IMR-90 (cell line): ENCODE measurements at regions not wholly inside any gene's neighbourhood (a gene's known extent, or its start where the extent isn't known, plus 50 kb on each side); places are given as distances from the start of the nearest gene placed in this dataset.

Source experiments
- ATAC-seq: fragments of 200-7000 bp; cut with Tn5 transposase; 2 replicates; pipeline ENCODE4 v1.9.1; 2020; ENCODE audit warnings: low read depth, mild to moderate bottlenecking, moderate library complexity
- BruUV-seq: library from RNA; stranded (reverse); fragments of 400-500 nt; replicated peaks from 2 replicates; lab custom pipeline; 2021; lab: Mats Ljungman, UMichigan
- CTCF ChIA-PET: fragments of 300-600 bp; formaldehyde crosslinking; extraction: SDS; loops from one replicate; lab custom pipeline; 2021; ENCODE audit warnings: antibody characterized with exemption; lab: Yijun Ruan, JAX
- POLR2A ChIA-PET: fragments of 300-600 bp; sonication (Branson Sonifier 250); formaldehyde crosslinking; loops from one replicate; lab custom pipeline; 2022; ENCODE audit warnings: antibody characterized with exemption; ENCODE audit not compliant: unreplicated experiment; lab: Charles Lee
- DNase-seq: peaks from one replicate; pipeline ENCODE4 v3.0.0; 2013
- H2AFZ ChIP-seq: replicated peaks from 2 replicates; pipeline ENCODE3; 2013; ENCODE audit warnings: low read length, mild to moderate bottlenecking; ENCODE audit not compliant: poor library complexity
- H2AK5ac ChIP-seq: 2 replicates; pipeline ENCODE4 v1.6.1; 2013; ENCODE audit warnings: low read depth, low read length, inconsistent platforms
- H2AK9ac ChIP-seq: replicated peaks from 2 replicates; pipeline ENCODE3; 2013; ENCODE audit warnings: mild to moderate bottlenecking, low read depth, low read length, moderate library complexity; ENCODE audit not compliant: poor library complexity
- H2BK120ac ChIP-seq: 2 replicates; pipeline ENCODE4 v1.6.1; 2013; ENCODE audit warnings: low read depth, low read length, inconsistent platforms
- H2BK15ac ChIP-seq: 3 replicates; pipeline ENCODE4 v1.6.1; 2013; ENCODE audit warnings: low read depth, low read length, inconsistent platforms
- H2BK20ac ChIP-seq: 2 replicates; pipeline ENCODE4 v1.6.1; 2013; ENCODE audit warnings: low read depth, mild to moderate bottlenecking, inconsistent platforms, low read length, moderate library complexity
- H2BK5ac ChIP-seq: 2 replicates; pipeline ENCODE4 v1.6.1; 2013; ENCODE audit warnings: mild to moderate bottlenecking, low read depth, low read length, inconsistent platforms; ENCODE audit not compliant: poor library complexity, severe bottlenecking
- H3K14ac ChIP-seq: replicated peaks from 2 replicates; pipeline ENCODE4 v1.6.1; 2013; ENCODE audit warnings: low read depth, low read length, inconsistent platforms
- H3K18ac ChIP-seq: 2 replicates; pipeline ENCODE4 v1.6.1; 2013; ENCODE audit warnings: low read depth, low read length, control low read depth
- H3K23ac ChIP-seq: 2 replicates; pipeline ENCODE4 v1.6.1; 2013; ENCODE audit warnings: low read depth, low read length, inconsistent platforms
- H3K27ac ChIP-seq: 2 replicates; pipeline ENCODE4 v1.5.1; 2013; ENCODE audit warnings: mild to moderate bottlenecking, control low read depth, low read length; ENCODE audit not compliant: insufficient read depth
- H3K27me3 ChIP-seq: 2 replicates; pipeline ENCODE4 v1.6.1; 2013; ENCODE audit warnings: low read length; ENCODE audit not compliant: control insufficient read depth, insufficient read depth
- H3K36me3 ChIP-seq: 2 replicates; pipeline ENCODE4 v1.6.1; 2013; ENCODE audit warnings: low read length, mixed read lengths; ENCODE audit not compliant: control insufficient read depth, insufficient read depth
- H3K4ac ChIP-seq: 2 replicates; pipeline ENCODE4 v1.6.1; 2013; ENCODE audit warnings: low read depth, low read length, inconsistent platforms
- H3K4me1 ChIP-seq: 2 replicates; pipeline ENCODE4 v1.6.1; 2013; ENCODE audit warnings: low read length, mixed read lengths; ENCODE audit not compliant: control insufficient read depth, insufficient read depth
- H3K4me2 ChIP-seq: 2 replicates; pipeline ENCODE4 v1.6.1; 2013; ENCODE audit warnings: low read depth, mild to moderate bottlenecking, control low read depth, low read length, moderate library complexity
- H3K4me3 ChIP-seq: 2 replicates; pipeline ENCODE4 v1.5.1; 2013; ENCODE audit warnings: low read depth, mild to moderate bottlenecking, control low read depth, low read length, moderate library complexity; ENCODE audit not compliant: insufficient read depth
- H3K56ac ChIP-seq: 2 replicates; pipeline ENCODE4 v1.6.1; 2013; ENCODE audit warnings: low read length, inconsistent platforms; ENCODE audit not compliant: insufficient read depth; ENCODE audit errors: extremely low read depth
- H3K79me1 ChIP-seq, 2 experiments: 2 replicates each; pipeline ENCODE4 v1.6.1; 2013; ENCODE audit warnings: low read length in 2 of 2, inconsistent platforms in 1 of 2, low read depth in 1 of 2
- H3K9ac ChIP-seq: 2 replicates; pipeline ENCODE4 v1.6.1; 2013; ENCODE audit warnings: low read depth, low read length, control low read depth
- H3K9me1 ChIP-seq: 2 replicates; pipeline ENCODE4 v1.6.1; 2013; ENCODE audit warnings: low read length, inconsistent platforms; ENCODE audit not compliant: insufficient read depth
- H3K9me3 ChIP-seq: 2 replicates; pipeline ENCODE4 v1.6.1; 2013; ENCODE audit warnings: low read length; ENCODE audit not compliant: control insufficient read depth, insufficient read depth
- H4K20me1 ChIP-seq: 2 replicates; pipeline ENCODE4 v1.6.1; 2013; ENCODE audit warnings: low read length, inconsistent platforms; ENCODE audit not compliant: insufficient read depth
- H4K5ac ChIP-seq: 2 replicates; pipeline ENCODE4 v1.6.1; 2013; ENCODE audit warnings: mild to moderate bottlenecking, low read depth, low read length, control low read depth
- H4K8ac ChIP-seq, 2 experiments: 2 replicates each; pipeline ENCODE4 v1.6.1; 2013; ENCODE audit warnings: low read depth in 2 of 2, low read length in 2 of 2, control low read depth in 1 of 2, inconsistent platforms in 1 of 2
- H4K91ac ChIP-seq: 2 replicates; pipeline ENCODE4 v1.6.1; 2013; ENCODE audit warnings: low read depth, low read length, inconsistent platforms; ENCODE audit not compliant: insufficient read depth
- BHLHE40 ChIP-seq: fragments of 150-350 bp; IDR thresholded peaks from 2 replicates; pipeline ENCODE4 v1.6.1; 2016; ENCODE audit warnings: mild to moderate bottlenecking, low read depth, low read length
- CEBPB ChIP-seq: IDR thresholded peaks from 2 replicates; pipeline ENCODE4 v1.6.1; 2012; ENCODE audit warnings: low read depth, low read length, improper control_type of control experiment
- CHD1 ChIP-seq: IDR thresholded peaks from 2 replicates; pipeline ENCODE4 v1.6.1; 2012; ENCODE audit warnings: low read depth, low read length, improper control_type of control experiment
- CTCF ChIP-seq: conservative IDR thresholded peaks from 2 replicates; pipeline ENCODE4 v1.5.1; 2012; ENCODE audit warnings: mild to moderate bottlenecking, low read depth, low read length, improper control_type of control experiment
- FOS ChIP-seq: fragments of 150-350 bp; IDR thresholded peaks from 2 replicates; pipeline ENCODE4 v1.6.1; 2016; ENCODE audit warnings: low read depth, low read length
- MAFK ChIP-seq: IDR thresholded peaks from 2 replicates; pipeline ENCODE4 v1.6.1; 2012; ENCODE audit warnings: low read depth, low read length, improper control_type of control experiment
- MAZ ChIP-seq: IDR thresholded peaks from 2 replicates; pipeline ENCODE4 v1.6.1; 2012; ENCODE audit warnings: low read depth, mild to moderate bottlenecking, low read length, improper control_type of control experiment, moderate library complexity, borderline replicate concordance
- MXI1 ChIP-seq: IDR thresholded peaks from 2 replicates; pipeline ENCODE4 v1.6.1; 2012; ENCODE audit warnings: low read depth, mild to moderate bottlenecking, low read length, moderate library complexity, borderline replicate concordance
- POLR2A ChIP-seq: IDR thresholded peaks from 2 replicates; pipeline ENCODE4 v1.6.1; 2012; ENCODE audit warnings: mild to moderate bottlenecking, low read depth, low read length
- RAD21 ChIP-seq: IDR thresholded peaks from 2 replicates; pipeline ENCODE4 v1.6.1; 2012; ENCODE audit warnings: low read length, improper control_type of control experiment
- RFX5 ChIP-seq: IDR thresholded peaks from 2 replicates; pipeline ENCODE4 v1.8.0; 2012; ENCODE audit warnings: low read depth, mild to moderate bottlenecking, low read length, moderate library complexity
- USF2 ChIP-seq: fragments of 150-350 bp; IDR thresholded peaks from 2 replicates; pipeline ENCODE4 v1.6.1; 2017; ENCODE audit warnings: mild to moderate bottlenecking, antibody characterized with exemption, low read length, low read depth
- WGBS, 2 experiments: methylation state at CpG; one replicate each; pipeline versions ENCODE4 v1.1.5 to v1.1.7; 2013; ENCODE audit warnings: missing lambda C conversion rate in 2 of 2; ENCODE audit not compliant: insufficient read length in 1 of 2; ENCODE audit errors: extremely low coverage in 2 of 2; 5-methylcytosine and 5-hydroxymethylcytosine counted together
- dilution Hi-C: fragments of 300-500 bp; cut with HindIII; formaldehyde crosslinking; loops from one replicate; pipeline ENCODE4 v1.14.3; 2018; ENCODE audit warnings: low sequenced_read_pairs; ENCODE audit not compliant: unreplicated experiment
- in situ Hi-C: fragments of 300-500 bp; cut with MboI; formaldehyde crosslinking; loops from 3 replicates; pipeline ENCODE4 v1.14.3; 2019; ENCODE audit warnings: low sequenced_read_pairs, inconsistent platforms, mixed read lengths
- intact Hi-C: fragments of 100-400 bp; cut with micrococcal nuclease; formaldehyde crosslinking; loops from 2 replicates; pipeline ENCODE4 v1.10.0; 2022

- intact Hi-C loops, result loop anchor here (10.0 kb wide), 2 partner anchors 908 to 1722 kb away; partner anchors contain the start of gene BRINP1
- POLR2A ChIA-PET, result no interaction called here
- CTCF ChIA-PET, result no interaction called here
Measured at GRCh38 chr9:117643288-117643654, 60.9 kb upstream of the TLR4 start.

More at GRCh38 chr9:117643288-117643654, 60.9 kb upstream of the TLR4 start:
- no peaks in the 10 kb centered on the region; the same call in 1 of the 2 replicates for H3K9me3 ChIP-seq
- no peak overlapping the region for H4K8ac ChIP-seq
- no peak overlapping the region for H2BK120ac ChIP-seq
- 100% methylated on average over 2 of the region's 6 CpGs; no CpG with 5 or more reads in 1 of the 2 experiments for WGBS, 2 experiments
- H3K36me3 ChIP-seq, result no peaks in the 10 kb centered on the region
- H3K9me1 ChIP-seq, result no peaks in the 10 kb centered on the region
- DNase-seq (no peak), ATAC-seq (no peak)
- dilution Hi-C loops (no loop called here), in situ Hi-C loops (no loop called here)
- no peak overlapping the region for H3K23ac ChIP-seq
- H3K4me1 ChIP-seq, result no peaks in the 10 kb centered on the region
- no peak overlapping the region for H2AK5ac ChIP-seq
- no peak overlapping the region for H3K9ac ChIP-seq
- H3K56ac ChIP-seq, result no peak overlapping the region
- BruUV-seq, result no TSS peak
- H2BK20ac ChIP-seq, result no peak overlapping the region
- no peak overlapping the region for H4K5ac ChIP-seq
- no peak overlapping the region for H2AK9ac ChIP-seq
- TF ChIP-seq POLR2A, result no peak
- TF ChIP-seq MXI1, result no peak
- no peak for TF ChIP-seq RFX5
- no peak for TF ChIP-seq RAD21
- TF ChIP-seq CEBPB, result no peak
- TF ChIP-seq CTCF, result no peak
- TF ChIP-seq BHLHE40, result no peak
- TF ChIP-seq USF2, result no peak
- no peak for TF ChIP-seq CHD1
- TF ChIP-seq FOS, result no peak
- TF ChIP-seq MAZ, result no peak
- no peak for TF ChIP-seq MAFK
- no peak overlapping the region for H2BK5ac ChIP-seq
- no peak overlapping the region for H4K91ac ChIP-seq
- H3K18ac ChIP-seq, result no peak overlapping the region
- no peak overlapping the region for H2AFZ ChIP-seq
- no peak overlapping the region for H3K14ac ChIP-seq
- H3K4me2 ChIP-seq, result no peak overlapping the region
- no peaks in the 10 kb centered on the region for H4K20me1 ChIP-seq
- H3K79me1 ChIP-seq, result no peaks in the 10 kb centered on the region
- no peak overlapping the region for H3K4ac ChIP-seq
- H3K4me3 ChIP-seq, result no peak overlapping the region
- no peak overlapping the region for H3K27ac ChIP-seq
- H3K27me3 ChIP-seq, result no peaks in the 10 kb centered on the region
- H2BK15ac ChIP-seq, result no peak overlapping the region
